ENCODE measurements at regions not wholly inside any gene's neighbourhood (a gene's known extent, or its start where the extent isn't known, plus 50 kb on each side); places are given as distances from the start of the nearest gene placed in this dataset.
"Not testable (repeated sequence)": the region's sequence is repeated elsewhere in the genome, so short reads cannot be mapped to it uniquely, and the experiment has no call there.

DNA sequence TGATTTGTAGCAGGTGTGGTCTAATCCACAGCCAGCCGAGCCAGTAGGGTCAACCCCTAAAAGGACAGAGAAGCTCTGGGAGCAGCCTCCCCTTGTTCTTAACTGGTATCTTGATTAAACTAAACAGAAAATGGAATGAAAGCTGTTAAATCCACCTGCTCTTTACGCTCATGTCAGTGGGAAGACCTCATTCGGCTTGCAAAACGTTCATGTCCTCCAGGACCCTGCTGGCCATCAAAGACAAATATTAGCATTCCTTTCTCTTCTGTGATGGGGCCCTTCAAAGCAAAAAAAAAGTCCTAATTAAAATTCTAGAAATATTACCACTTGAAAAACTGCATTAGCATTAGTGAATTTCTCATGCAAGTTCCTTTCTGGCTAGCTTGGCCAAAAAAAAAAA lies 355.0 kb downstream of the ANAPC1 start:
- TF ChIP-seq, protein P1, sequence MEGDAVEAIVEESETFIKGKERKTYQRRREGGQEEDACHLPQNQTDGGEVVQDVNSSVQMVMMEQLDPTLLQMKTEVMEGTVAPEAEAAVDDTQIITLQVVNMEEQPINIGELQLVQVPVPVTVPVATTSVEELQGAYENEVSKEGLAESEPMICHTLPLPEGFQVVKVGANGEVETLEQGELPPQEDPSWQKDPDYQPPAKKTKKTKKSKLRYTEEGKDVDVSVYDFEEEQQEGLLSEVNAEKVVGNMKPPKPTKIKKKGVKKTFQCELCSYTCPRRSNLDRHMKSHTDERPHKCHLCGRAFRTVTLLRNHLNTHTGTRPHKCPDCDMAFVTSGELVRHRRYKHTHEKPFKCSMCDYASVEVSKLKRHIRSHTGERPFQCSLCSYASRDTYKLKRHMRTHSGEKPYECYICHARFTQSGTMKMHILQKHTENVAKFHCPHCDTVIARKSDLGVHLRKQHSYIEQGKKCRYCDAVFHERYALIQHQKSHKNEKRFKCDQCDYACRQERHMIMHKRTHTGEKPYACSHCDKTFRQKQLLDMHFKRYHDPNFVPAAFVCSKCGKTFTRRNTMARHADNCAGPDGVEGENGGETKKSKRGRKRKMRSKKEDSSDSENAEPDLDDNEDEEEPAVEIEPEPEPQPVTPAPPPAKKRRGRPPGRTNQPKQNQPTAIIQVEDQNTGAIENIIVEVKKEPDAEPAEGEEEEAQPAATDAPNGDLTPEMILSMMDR (IDR thresholded peaks at IDR 0.05 in 2 of 3, conservative IDR thresholded peaks at IDR 0.05 in 1 of 3; ENCODE audit: borderline replicate concordance in 1 of 3, insufficient read depth in 1 of 3, low read depth in 2 of 3, low read length in 2 of 3): not testable (repeated sequence)
- not testable (repeated sequence) for TF ChIP-seq POLR2AphosphoS5 (IDR thresholded peaks at IDR 0.05; ENCODE audit: low read depth, low read length); SIN3A (IDR thresholded peaks at IDR 0.05; ENCODE audit: low read depth); POLR2A (IDR thresholded peaks at IDR 0.05; ENCODE audit: borderline replicate concordance, extremely low read depth, insufficient read depth, insufficient read length); ZNF274 (IDR thresholded peaks at IDR 0.05; ENCODE audit: low read depth, low read length); SP1 (IDR thresholded peaks at IDR 0.05; ENCODE audit: low read depth); ZFX (IDR thresholded peaks at IDR 0.05); EZH2 (IDR thresholded peaks at IDR 0.05); EZH2phosphoT487 (IDR thresholded peaks at IDR 0.05; ENCODE audit: borderline replicate concordance); RAD21 (IDR thresholded peaks at IDR 0.05; ENCODE audit: low read depth)
- TF ChIP-seq, protein P2, sequence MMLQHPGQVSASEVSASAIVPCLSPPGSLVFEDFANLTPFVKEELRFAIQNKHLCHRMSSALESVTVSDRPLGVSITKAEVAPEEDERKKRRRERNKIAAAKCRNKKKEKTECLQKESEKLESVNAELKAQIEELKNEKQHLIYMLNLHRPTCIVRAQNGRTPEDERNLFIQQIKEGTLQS (IDR thresholded peaks at IDR 0.05): not testable (repeated sequence)
- TF ChIP-seq, protein P3, sequence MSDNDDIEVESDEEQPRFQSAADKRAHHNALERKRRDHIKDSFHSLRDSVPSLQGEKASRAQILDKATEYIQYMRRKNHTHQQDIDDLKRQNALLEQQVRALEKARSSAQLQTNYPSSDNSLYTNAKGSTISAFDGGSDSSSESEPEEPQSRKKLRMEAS (IDR thresholded peaks at IDR 0.05): not testable (repeated sequence)

All from HCT116 (cell line).